Mucosa of descending colon (tissue), 3 donors: ENCODE measurements at regions not wholly inside any gene's neighbourhood (a gene's known extent, or its start where the extent isn't known, plus 50 kb on each side); places are given as distances from the start of the nearest gene placed in this dataset. TPM values are rescaled to one million over a fixed set of nuclear protein-coding genes. Genes with fewer than 3 reads are reported as not detected.
"Not testable (repeated sequence)": the region's sequence is repeated elsewhere in the genome, so short reads cannot be mapped to it uniquely, and the experiment has no call there.

Source experiments
- ATAC-seq: fragments of 200-7000 bp; cut with Tn5 transposase; one replicate; pipeline ENCODE4 v1.9.1; 2020; ENCODE audit warnings: mild to moderate bottlenecking, moderate library complexity
- DNase-seq, 3 donors: peaks; one replicate each; pipeline ENCODE4 v3.0.0-alpha.2; 2020
- H3K36me3 ChIP-seq: fragments of 200-600 bp; one replicate; pipeline ENCODE4 v1.8.0; 2021; ENCODE audit warnings: low read depth, mild to moderate bottlenecking
- H3K4me1 ChIP-seq: fragments of 200-600 bp; one replicate; pipeline ENCODE4 v1.8.0; 2021; ENCODE audit warnings: low read depth, mild to moderate bottlenecking
- H3K4me3 ChIP-seq: fragments of 200-600 bp; one replicate; pipeline ENCODE4 v1.8.0; 2021; ENCODE audit warnings: mild to moderate bottlenecking
- H3K9me3 ChIP-seq: fragments of 200-600 bp; one replicate; pipeline ENCODE4 v1.8.0; 2021; ENCODE audit warnings: mild to moderate bottlenecking
- CTCF ChIP-seq: fragments of 200-600 bp; IDR thresholded peaks from one replicate; pipeline ENCODE4 v1.8.0; 2022; ENCODE audit warnings: antibody characterized with exemption, mild to moderate bottlenecking
- intact Hi-C, 2 donors: fragments of 100-400 bp; cut with DNase I in 1 of 2; cut with micrococcal nuclease in 1 of 2; formaldehyde crosslinking; loops; one replicate each; pipeline versions ENCODE4 v1.11.0 to v1.11.1; 2022; cut with DNase I, micrococcal nuclease
- microRNA-seq: library from miRNA; unstranded; fragments of <30 nt; microRNA quantifications from one replicate; pipeline ENCODE4, GENCODE V29; 2019
- donor health status: DM: no; HTN: no; CAD: no; lungs with moderate emphysema.
- donor health status: DM: no; HTN: no; CAD: no.
- donor health status: DM: no; HTN: yes; CAD: no.

DNA sequence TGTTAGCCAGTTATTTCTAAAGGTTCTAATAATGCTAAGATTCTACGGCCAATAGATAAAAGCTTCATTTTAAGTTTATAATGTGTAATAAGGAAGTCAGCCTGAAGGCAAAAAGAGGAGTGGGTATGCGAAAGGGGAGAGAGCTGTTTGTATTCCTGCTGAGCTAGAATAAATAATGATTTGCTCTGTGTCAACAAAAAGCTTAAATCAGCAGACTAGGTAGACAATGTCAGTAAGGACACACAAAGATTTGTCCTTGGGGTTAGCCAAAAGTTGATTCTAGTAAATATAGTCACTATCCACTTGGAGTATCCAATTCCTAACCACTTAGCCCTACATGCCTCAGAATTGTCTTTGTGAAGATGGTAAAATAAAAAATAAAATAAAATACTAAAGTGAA, 90.3 kb upstream of the GRIA3 start:
- Histone ChIP-seq H3K9me3 (no peaks in the 10 kb centered on the region), H3K4me1 (no peaks in the 10 kb centered on the region), H3K4me3 (no peak overlapping the region), H3K36me3 (no peaks in the 10 kb centered on the region)
- DNase-seq (no peak), ATAC-seq (no peak)
- TF ChIP-seq CTCF = no peak
- intact Hi-C loops = no loop called here

DNA sequence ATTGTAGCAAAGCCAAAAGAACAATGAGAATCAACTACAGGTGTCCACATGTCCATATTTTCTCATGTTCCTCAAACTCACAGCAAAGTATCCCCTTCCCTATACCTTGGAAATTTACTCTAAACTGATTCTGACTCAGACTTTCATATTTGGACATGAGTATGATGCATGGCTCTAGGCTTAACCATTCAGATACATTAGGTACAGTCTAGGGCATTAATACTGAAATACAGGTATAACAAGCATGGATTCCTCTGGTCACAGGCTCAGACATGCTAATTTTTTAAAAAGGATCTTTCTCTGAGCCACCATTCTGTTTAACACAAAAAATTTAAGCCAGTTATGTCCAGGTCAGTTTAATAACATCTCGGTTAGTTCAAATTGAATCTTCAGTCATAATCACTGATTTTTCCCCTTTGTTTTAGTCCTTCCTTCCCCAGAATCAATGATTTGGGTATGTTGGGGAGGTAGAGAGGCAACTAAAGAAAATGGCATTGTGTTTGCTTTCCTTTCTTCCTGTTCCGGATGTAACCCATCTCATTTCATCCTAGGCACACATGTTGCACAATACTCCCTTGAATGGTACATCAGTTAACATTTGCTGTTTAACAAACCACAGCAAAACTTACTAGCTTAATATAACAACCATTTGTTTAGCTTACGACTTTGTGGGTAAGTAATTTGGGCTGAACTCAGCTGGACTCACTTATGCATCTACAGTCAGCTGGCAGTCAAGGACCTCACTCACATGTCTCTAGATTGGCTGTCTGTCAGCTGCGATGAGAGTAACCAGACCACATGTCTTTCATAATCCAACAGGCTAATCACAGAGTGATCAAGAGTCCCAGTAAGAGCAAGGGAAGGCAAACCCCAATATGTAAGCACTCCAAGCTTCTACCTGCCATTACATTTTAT, 75.3 kb upstream of the GRIA3 start:
- intact Hi-C loops = no loop called here
- H3K9me3 ChIP-seq = no peaks in the 10 kb centered on the region
- no peak overlapping the region for H3K4me3 ChIP-seq
- no peaks in the 10 kb centered on the region for H3K36me3 ChIP-seq
- ATAC-seq = no peak
- no peaks in the 10 kb centered on the region for H3K4me1 ChIP-seq
- no peak for DNase-seq
- no peak for TF ChIP-seq CTCF

DNA sequence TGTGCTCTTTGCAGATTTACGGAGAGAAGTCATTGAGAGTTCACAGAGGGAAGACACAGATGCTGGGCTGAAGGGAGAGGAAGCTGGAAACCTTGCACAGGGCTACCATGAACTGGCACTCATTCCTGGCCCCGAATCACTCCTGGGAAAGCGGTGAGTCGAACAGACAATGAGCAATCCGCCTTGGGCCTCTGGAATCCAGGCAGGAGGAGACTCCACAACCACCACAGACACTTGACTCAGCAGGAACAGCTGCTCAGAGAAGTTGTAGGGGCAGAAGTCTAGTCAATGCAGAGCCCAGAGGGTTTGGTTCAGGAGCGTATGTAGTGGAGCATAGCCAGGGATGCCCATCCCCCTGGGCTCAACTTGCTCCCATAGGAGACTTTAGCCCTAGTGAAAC, 62.8 kb upstream of the GRIA3 start:
- Histone ChIP-seq H3K4me3 (no peak overlapping the region), H3K9me3 (no peaks in the 10 kb centered on the region), H3K4me1 (no peaks in the 10 kb centered on the region), H3K36me3 (no peaks in the 10 kb centered on the region)
- ATAC-seq (no peak), DNase-seq (no peak)
- intact Hi-C loops = no loop called here
- TF ChIP-seq CTCF = no peak

- ATAC-seq, intact Hi-C loops, H3K4me3 ChIP-seq, H3K9me3 ChIP-seq, DNase-seq, H3K4me1 ChIP-seq, H3K36me3 ChIP-seq: not testable (repeated sequence)
Observed at GRCh38 chrX:123129805-123130204, 54.3 kb upstream of the GRIA3 start.

Small RNA genes lying in the stretch of these regions (microRNA-seq; reads per million reads assigned to microRNA genes)
- gene MIR3672 = not detected
